Endodermal cell (in vitro differentiated cells): ENCODE measurements at regions not wholly inside any gene's neighbourhood (a gene's known extent, or its start where the extent isn't known, plus 50 kb on each side); places are given as distances from the start of the nearest gene placed in this dataset.

Experiments used
- DNase-seq: peaks from one replicate; pipeline ENCODE4 v3.0.0-alpha.2; 2017
- H3K27ac ChIP-seq: 2 replicates; pipeline ENCODE4 v1.5.1; 2013; ENCODE audit warnings: mild to moderate bottlenecking, low read depth, low read length, moderate library complexity
- H3K27me3 ChIP-seq: 2 replicates; pipeline ENCODE4 v1.6.1; 2013; ENCODE audit warnings: mild to moderate bottlenecking, low read length, moderate library complexity; ENCODE audit not compliant: insufficient read depth, control insufficient read depth, poor library complexity, severe bottlenecking
- H3K36me3 ChIP-seq: 2 replicates; pipeline ENCODE4 v1.7.0; 2013; ENCODE audit warnings: mild to moderate bottlenecking, low read length, moderate library complexity; ENCODE audit not compliant: control insufficient read depth, insufficient read depth
- H3K4me1 ChIP-seq: one replicate; pipeline ENCODE4 v1.7.0; 2013; ENCODE audit warnings: low read length; ENCODE audit not compliant: control insufficient read depth, insufficient read depth
- H3K4me3 ChIP-seq: 2 replicates; pipeline ENCODE4 v1.5.1; 2013; ENCODE audit warnings: mild to moderate bottlenecking, low read length, moderate library complexity
- H3K9ac ChIP-seq: 2 replicates; pipeline ENCODE4 v1.6.1; 2013; ENCODE audit warnings: mild to moderate bottlenecking, low read length, moderate library complexity; ENCODE audit not compliant: poor library complexity, severe bottlenecking; ENCODE audit errors: extremely low read depth
- H3K9me3 ChIP-seq: 2 replicates; pipeline ENCODE4 v1.6.1; 2013; ENCODE audit warnings: mild to moderate bottlenecking, low read length, moderate library complexity; ENCODE audit not compliant: control insufficient read depth
- H3K27ac Mint-ChIP-seq: 2 replicates; pipeline ENCODE4 v1.8.0; 2020; ENCODE audit warnings: mixed read lengths
- H3K27me3 Mint-ChIP-seq: 2 replicates; pipeline ENCODE4 v1.8.0; 2021; ENCODE audit warnings: mild to moderate bottlenecking, mixed read lengths; ENCODE audit not compliant: insufficient read depth
- H3K36me3 Mint-ChIP-seq: 2 replicates; pipeline ENCODE4 v1.8.0; 2020; ENCODE audit warnings: low read depth, mixed read lengths
- H3K4me1 Mint-ChIP-seq: 2 replicates; pipeline ENCODE4 v1.8.0; 2020; ENCODE audit warnings: mixed read lengths
- H3K4me3 Mint-ChIP-seq: 2 replicates; pipeline ENCODE4 v1.8.0; 2020; ENCODE audit warnings: mild to moderate bottlenecking, moderate library complexity, mixed read lengths
- H3K9me3 Mint-ChIP-seq: 2 replicates; pipeline ENCODE4 v1.8.0; 2020; ENCODE audit warnings: mild to moderate bottlenecking, mixed read lengths
- WGBS, 2 experiments: methylation state at CpG; one replicate each; pipeline versions ENCODE4 v1.1.5 to v1.1.7; 2013; ENCODE audit warnings: missing lambda C conversion rate in 2 of 2, mixed read lengths in 1 of 2; ENCODE audit not compliant: insufficient coverage in 1 of 2, insufficient read length in 1 of 2; 5-methylcytosine and 5-hydroxymethylcytosine counted together
- TF ChIP-seq, protein P1 (sequence below): fragments of 200-600 bp; sonication (generic); conservative IDR thresholded peaks from 2 replicates; pipeline ENCODE4 v1.5.0; 2021; ENCODE audit warnings: antibody characterized with exemption, mild to moderate bottlenecking

DNA sequence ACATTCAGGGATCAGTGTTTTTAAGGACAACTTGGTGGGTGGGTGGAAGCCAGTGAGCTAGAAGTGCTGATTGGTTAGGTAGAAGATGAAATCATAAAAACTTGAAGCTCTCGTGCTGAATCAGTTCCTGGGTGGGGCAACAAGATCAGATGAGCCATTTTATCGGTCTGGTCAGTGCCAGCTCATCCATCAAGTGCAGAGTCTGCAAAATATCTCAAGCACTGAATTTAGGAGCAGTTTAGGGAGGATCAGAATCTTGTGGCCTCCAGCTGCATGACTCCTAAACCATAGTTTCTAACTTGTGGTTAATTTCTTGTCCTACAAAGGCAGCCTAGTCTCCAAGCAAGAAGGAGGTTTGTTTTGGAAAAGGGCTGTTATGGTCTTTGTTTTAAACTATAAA lies 166.4 kb downstream of the FAM170A start:
- Histone ChIP-seq H3K36me3 (no peaks in the 10 kb centered on the region), H3K9me3 (no peaks in the 10 kb centered on the region), H3K27ac (no peak overlapping the region), H3K4me3 (no peak overlapping the region), H3K27me3 (no peaks in the 10 kb centered on the region), H3K4me1 (peaks cover 3% of the 10 kb centered on the region), H3K9ac (no peak overlapping the region)
- no peak overlapping the region for H3K27ac Mint-ChIP-seq
- DNase-seq = no peak
- H3K27me3 Mint-ChIP-seq = no peaks in the 10 kb centered on the region
- H3K4me1 Mint-ChIP-seq = peaks cover 4% of the 10 kb centered on the region
- TF ChIP-seq, protein P1, sequence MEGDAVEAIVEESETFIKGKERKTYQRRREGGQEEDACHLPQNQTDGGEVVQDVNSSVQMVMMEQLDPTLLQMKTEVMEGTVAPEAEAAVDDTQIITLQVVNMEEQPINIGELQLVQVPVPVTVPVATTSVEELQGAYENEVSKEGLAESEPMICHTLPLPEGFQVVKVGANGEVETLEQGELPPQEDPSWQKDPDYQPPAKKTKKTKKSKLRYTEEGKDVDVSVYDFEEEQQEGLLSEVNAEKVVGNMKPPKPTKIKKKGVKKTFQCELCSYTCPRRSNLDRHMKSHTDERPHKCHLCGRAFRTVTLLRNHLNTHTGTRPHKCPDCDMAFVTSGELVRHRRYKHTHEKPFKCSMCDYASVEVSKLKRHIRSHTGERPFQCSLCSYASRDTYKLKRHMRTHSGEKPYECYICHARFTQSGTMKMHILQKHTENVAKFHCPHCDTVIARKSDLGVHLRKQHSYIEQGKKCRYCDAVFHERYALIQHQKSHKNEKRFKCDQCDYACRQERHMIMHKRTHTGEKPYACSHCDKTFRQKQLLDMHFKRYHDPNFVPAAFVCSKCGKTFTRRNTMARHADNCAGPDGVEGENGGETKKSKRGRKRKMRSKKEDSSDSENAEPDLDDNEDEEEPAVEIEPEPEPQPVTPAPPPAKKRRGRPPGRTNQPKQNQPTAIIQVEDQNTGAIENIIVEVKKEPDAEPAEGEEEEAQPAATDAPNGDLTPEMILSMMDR = no peak
- H3K4me3 Mint-ChIP-seq = no peak overlapping the region
- no peaks in the 10 kb centered on the region for H3K9me3 Mint-ChIP-seq
- 96 to 100% methylated on average over 1 to 2 of the region's 2 CpGs for WGBS, 2 experiments
- no peaks in the 10 kb centered on the region for H3K36me3 Mint-ChIP-seq

DNA sequence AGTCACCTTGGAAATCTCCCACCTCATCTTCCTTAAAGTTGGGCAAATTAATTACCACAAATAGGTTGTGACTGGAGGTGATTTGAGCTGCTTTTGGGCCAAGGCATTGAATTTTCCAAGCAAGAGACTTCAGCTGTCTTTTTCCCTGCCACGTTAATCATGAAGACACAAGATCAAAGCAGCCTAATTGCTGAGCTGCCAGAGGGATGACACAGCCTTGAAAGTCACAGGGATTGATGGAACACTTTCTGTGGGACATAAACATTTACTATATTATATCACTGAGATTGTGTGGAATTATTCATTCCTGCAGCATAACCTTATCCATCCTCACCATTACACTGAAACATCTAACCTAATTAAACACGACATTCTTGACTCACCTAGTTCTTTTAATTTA lies 172.2 kb downstream of the FAM170A start:
- H3K4me1 ChIP-seq = no peaks in the 10 kb centered on the region
- TF ChIP-seq, protein P1 = no peak
- no peak for DNase-seq
- no peak overlapping the region for H3K27ac ChIP-seq
- H3K27ac Mint-ChIP-seq = no peak overlapping the region
- H3K4me3 Mint-ChIP-seq = no peak overlapping the region
- H3K9me3 ChIP-seq = no peaks in the 10 kb centered on the region
- no peaks in the 10 kb centered on the region for H3K4me1 Mint-ChIP-seq
- no peaks in the 10 kb centered on the region for H3K9me3 Mint-ChIP-seq
- H3K36me3 Mint-ChIP-seq = no peaks in the 10 kb centered on the region
- WGBS, 2 experiments = 90% methylated on average over 1 of the region's 2 CpGs; no CpG with 5 or more reads in 1 of the 2 experiments
- H3K27me3 ChIP-seq = no peaks in the 10 kb centered on the region
- H3K36me3 ChIP-seq = no peaks in the 10 kb centered on the region
- H3K27me3 Mint-ChIP-seq = no peaks in the 10 kb centered on the region
- H3K4me3 ChIP-seq = no peak overlapping the region
- H3K9ac ChIP-seq = no peak overlapping the region

DNA sequence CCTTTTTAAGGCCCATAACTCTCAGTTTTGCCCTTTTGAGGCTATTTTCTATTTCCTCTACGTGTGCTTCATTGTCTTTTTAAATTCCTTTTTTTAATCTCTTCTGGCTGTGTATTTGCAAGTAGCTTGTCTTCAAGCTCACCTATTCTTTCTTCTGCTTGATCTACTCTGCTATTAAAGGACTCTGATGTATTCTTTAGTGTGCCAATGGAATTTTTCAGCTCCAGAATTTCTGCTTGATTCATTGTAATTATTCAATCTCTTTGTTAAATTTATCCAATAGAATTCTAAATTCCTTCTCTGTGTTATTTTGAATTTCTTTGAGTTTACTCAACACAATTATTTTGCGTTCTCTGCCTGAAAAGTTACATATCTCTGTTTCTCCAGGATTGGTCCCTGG lies 178.7 kb downstream of the FAM170A start:
- H3K4me3 Mint-ChIP-seq = no peak overlapping the region
- no peaks in the 10 kb centered on the region for H3K4me1 Mint-ChIP-seq
- peaks cover 16% of the 10 kb centered on the region for H3K9me3 ChIP-seq
- no peak overlapping the region for H3K4me3 ChIP-seq
- H3K9ac ChIP-seq = no peak overlapping the region
- H3K27ac Mint-ChIP-seq = no peak overlapping the region
- 80 to 95% methylated on average over 1 to 2 of the region's 2 CpGs for WGBS, 2 experiments
- no peak for DNase-seq
- no peaks in the 10 kb centered on the region for H3K36me3 ChIP-seq
- H3K27ac ChIP-seq = no peak overlapping the region
- TF ChIP-seq, protein P1 = no peak
- no peaks in the 10 kb centered on the region for H3K4me1 ChIP-seq
- no peaks in the 10 kb centered on the region for H3K27me3 ChIP-seq
- H3K27me3 Mint-ChIP-seq = no peaks in the 10 kb centered on the region
- peaks cover 9% of the 10 kb centered on the region for H3K9me3 Mint-ChIP-seq
- no peaks in the 10 kb centered on the region for H3K36me3 Mint-ChIP-seq
